SK-N-SH treated with all-trans-retinoic acid at 6 μM for 48 hours (cell line): ENCODE measurements at regions not wholly inside any gene's neighbourhood (a gene's known extent, or its start where the extent isn't known, plus 50 kb on each side); places are given as distances from the start of the nearest gene placed in this dataset.

ENCODE experiments used
- BACH2 ChIP-seq: fragments of 250-450 bp; sonication (Bioruptor Pico); IDR thresholded peaks from 2 replicates; pipeline ENCODE4 v1.9.0; 2021; ENCODE audit warnings: mild to moderate bottlenecking, borderline replicate concordance
- CSDC2 ChIP-seq: fragments of 250-450 bp; sonication (Bioruptor Pico); IDR thresholded peaks from 2 replicates; pipeline ENCODE4 v1.5.0; 2020; ENCODE audit warnings: mild to moderate bottlenecking, moderate library complexity
- CSRNP3 ChIP-seq: fragments of 250-450 bp; sonication (Bioruptor Pico); IDR thresholded peaks from 2 replicates; pipeline ENCODE4 v1.5.1; 2021; ENCODE audit warnings: mild to moderate bottlenecking, moderate library complexity
- GLIS3 ChIP-seq: fragments of 250-450 bp; sonication (Bioruptor Pico); IDR thresholded peaks from 2 replicates; pipeline ENCODE4 v1.5.0; 2020; ENCODE audit warnings: mild to moderate bottlenecking, moderate library complexity
- PATZ1 ChIP-seq: fragments of 250-450 bp; sonication (Bioruptor Pico); IDR thresholded peaks from 2 replicates; pipeline ENCODE4 v1.8.0; 2020; ENCODE audit warnings: mild to moderate bottlenecking, moderate library complexity, borderline replicate concordance
- POU6F1 ChIP-seq: fragments of 250-450 bp; sonication (Bioruptor Pico); IDR thresholded peaks from 2 replicates; pipeline ENCODE4 v1.8.0; 2021; ENCODE audit warnings: low read depth, mild to moderate bottlenecking, moderate library complexity, borderline replicate concordance
- PPARA ChIP-seq: fragments of 250-450 bp; sonication (Bioruptor Pico); IDR thresholded peaks from 2 replicates; pipeline ENCODE4 v1.5.0; 2020; ENCODE audit warnings: mild to moderate bottlenecking, borderline replicate concordance
- RARB ChIP-seq: fragments of 250-450 bp; sonication (Bioruptor Pico); IDR thresholded peaks from 2 replicates; pipeline ENCODE4 v1.8.0; 2021; ENCODE audit warnings: mild to moderate bottlenecking, moderate library complexity
- TCF4 ChIP-seq: fragments of 250-450 bp; sonication (Bioruptor Pico); IDR thresholded peaks from 2 replicates; pipeline ENCODE4 v1.8.0; 2021; ENCODE audit warnings: mild to moderate bottlenecking, moderate library complexity, borderline replicate concordance
- TOX ChIP-seq: fragments of 250-450 bp; sonication (Bioruptor Pico); IDR thresholded peaks from 2 replicates; pipeline ENCODE4 v1.8.0; 2021; ENCODE audit warnings: mild to moderate bottlenecking, moderate library complexity, borderline replicate concordance
- ZC3H10 ChIP-seq: fragments of 250-450 bp; sonication (Bioruptor Pico); IDR thresholded peaks from 2 replicates; pipeline ENCODE4 v1.5.1; 2021; ENCODE audit warnings: mild to moderate bottlenecking, moderate library complexity
- ZFP3 ChIP-seq: fragments of 250-450 bp; sonication (Bioruptor Pico); IDR thresholded peaks from 2 replicates; pipeline ENCODE4 v1.5.0; 2020; ENCODE audit warnings: mild to moderate bottlenecking, moderate library complexity
- ZFP30 ChIP-seq: fragments of 450-650 bp; formaldehyde crosslinking; IDR thresholded peaks from 2 replicates; pipeline ENCODE4 v1.5.0; 2022; ENCODE audit warnings: mild to moderate bottlenecking, moderate library complexity
- ZNF565 ChIP-seq: fragments of 450-650 bp; formaldehyde crosslinking; conservative IDR thresholded peaks from 2 replicates; pipeline ENCODE4 v1.5.0; 2020; ENCODE audit warnings: low read depth, mild to moderate bottlenecking, moderate library complexity

- TF ChIP-seq TOX (CRISPR knock-in tag) (no peak), PPARA (CRISPR knock-in tag) (no peak), PATZ1 (CRISPR knock-in tag) (no peak), CSRNP3 (CRISPR knock-in tag) (no peak), ZFP30 (CRISPR knock-in tag) (no peak), ZNF565 (no peak), GLIS3 (CRISPR knock-in tag) (no peak), BACH2 (CRISPR knock-in tag) (no peak), CSDC2 (CRISPR knock-in tag) (no peak), ZFP3 (CRISPR knock-in tag) (no peak), TCF4 (CRISPR knock-in tag) (no peak), RARB (CRISPR knock-in tag) (no peak), ZC3H10 (CRISPR knock-in tag) (no peak), POU6F1 (CRISPR knock-in tag) (no peak)
Measured at GRCh38 chr6:125444006-125444923, 142.5 kb upstream of the HDDC2 start.
